ENCODE measurements at regions not wholly inside any gene's neighbourhood (a gene's known extent, or its start where the extent isn't known, plus 50 kb on each side); places are given as distances from the start of the nearest gene placed in this dataset.

DNA sequence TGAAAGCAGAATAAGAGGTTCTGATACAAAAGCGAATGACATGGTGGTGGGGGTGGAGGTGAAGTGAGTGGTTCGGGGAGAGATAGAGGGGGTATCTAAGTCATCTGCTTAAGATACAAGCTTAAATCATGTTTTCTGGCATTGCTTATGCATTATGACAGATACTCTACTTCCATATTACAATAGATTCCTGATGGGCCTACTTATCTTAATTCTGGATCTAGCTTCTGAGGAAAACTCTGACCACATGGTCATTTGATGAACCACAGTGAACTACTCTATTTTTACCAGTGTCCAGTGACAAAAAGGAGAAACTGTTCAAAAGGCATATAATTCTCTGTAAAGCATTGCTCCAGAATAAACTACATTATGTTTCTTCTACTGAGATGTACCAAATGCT, 673.7 kb upstream of the CCDC54 start:
- no peak for DNase-seq

DNA sequence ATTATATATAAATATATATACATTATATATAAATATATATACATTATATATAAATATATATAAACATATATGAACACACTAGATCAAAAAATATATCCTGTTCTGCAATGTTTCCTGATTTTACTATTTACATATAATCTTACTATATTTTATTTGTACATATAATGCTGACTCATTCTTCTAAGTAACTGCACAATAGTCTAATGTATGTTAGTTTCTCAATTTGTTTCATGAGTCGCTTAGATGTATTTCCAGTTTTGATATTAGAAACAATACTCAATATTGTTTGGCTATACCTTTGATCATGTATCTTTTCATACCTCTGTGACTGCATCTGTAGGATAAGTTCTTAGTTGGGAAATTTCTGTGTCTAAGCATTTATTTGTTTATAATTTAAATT, 669.9 kb upstream of the CCDC54 start:
- no peak for DNase-seq

DNA sequence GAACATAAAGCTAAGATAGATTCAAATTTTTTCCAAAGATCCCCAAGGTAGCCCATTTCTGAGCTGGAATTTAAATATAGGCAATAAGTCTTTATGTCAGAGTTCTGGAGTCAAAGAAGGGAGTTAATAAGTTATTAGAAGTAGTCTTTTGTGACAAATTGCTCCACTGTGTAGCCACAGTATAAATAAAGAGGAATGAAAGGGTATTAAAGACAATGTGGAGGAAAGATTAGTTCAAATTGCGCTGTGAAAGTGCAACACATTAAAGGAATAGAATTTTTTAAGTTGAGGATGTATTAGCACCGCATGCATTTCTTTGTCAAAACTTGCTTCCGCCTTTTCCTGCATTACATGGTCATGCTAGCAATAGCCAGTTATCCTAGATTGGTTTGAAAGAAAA, 666.6 kb upstream of the CCDC54 start:
- DNase-seq = no peak

DNA sequence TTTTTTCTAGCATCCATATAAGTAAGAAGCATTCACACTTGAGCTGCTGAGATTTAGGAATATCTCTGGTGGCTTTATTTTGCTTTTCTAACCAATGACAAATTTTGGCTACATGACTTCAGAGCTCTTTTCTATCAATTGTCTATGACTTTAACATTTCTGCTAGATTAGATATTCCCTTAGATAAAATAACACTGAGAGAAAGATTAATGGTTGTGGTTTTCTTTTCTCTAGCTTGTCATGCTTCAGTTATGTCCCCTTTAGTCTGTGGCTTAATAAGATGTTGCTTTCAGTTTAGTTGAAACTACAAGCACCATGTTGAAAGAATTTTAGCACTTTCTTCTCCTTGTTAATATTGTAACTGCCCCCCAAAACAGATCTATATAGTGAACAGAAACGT, 665.6 kb upstream of the CCDC54 start:
- DNase-seq = no peak

DNA sequence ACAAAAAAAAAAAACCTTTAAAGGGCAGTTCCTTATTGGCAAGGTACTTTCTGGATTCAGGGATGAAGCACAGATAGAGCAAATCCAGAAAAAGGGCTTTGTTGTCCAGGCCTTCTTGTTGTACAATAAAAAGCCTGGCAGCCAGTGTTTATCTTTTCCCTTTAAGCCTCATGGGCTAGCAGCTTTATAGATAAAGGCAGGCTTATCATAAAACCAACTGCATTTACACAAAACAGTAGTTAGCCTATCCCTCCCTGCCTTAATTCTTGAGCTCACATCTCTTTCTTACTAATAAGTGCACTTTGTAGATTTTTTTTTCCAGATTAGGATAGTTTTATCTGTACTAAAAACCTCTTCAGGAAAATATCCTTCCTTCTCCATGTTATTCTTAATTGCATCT, 662.8 kb upstream of the CCDC54 start:
- no peak for DNase-seq

DNA sequence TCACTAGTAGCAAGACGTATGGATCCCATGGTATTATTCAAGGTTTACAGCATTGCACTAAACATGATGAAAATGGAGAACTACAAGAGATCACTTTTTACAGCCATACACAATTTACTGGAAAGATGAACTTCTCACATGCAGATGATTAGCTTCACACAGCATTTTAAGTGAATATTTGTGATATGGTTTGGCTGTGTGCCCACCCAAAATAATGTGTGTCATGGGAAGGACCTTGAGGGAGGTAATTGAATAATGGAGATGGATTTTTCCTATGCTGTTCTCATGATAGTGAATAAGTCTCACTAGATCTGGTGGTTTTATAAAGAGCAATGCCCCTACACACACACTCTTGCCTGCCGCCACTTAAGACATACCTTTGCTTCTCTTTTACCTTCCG, 662.0 kb upstream of the CCDC54 start:
- DNase-seq = no peak

DNA sequence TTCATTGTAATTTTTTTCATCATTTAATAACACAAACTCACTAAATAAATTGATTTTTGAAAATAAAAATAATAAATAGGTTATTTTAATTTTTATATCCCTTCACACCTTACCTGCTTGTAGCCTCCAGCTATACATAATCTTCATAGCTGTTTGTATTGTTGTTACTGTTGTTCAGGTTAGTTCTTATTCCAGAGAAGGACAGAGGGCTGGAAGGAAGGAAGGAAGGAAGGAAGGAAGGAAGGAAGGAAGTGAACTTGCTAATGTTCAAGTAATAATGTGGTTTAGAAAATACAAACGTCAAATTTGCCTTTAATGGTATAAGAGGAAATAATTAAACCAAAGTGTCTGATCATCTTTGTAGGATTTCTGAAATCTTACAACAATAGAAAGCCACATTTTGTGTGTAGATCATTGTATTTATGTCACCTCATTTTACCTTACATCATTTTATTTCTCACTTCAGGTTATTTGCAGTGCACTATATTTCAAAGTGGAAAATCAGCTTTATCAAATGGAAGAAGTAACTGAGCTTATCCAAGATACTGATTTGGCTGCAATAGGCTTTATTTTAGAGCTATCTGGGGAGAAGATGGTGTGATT, 660.0 kb upstream of the CCDC54 start:
- no peak for DNase-seq

DNA sequence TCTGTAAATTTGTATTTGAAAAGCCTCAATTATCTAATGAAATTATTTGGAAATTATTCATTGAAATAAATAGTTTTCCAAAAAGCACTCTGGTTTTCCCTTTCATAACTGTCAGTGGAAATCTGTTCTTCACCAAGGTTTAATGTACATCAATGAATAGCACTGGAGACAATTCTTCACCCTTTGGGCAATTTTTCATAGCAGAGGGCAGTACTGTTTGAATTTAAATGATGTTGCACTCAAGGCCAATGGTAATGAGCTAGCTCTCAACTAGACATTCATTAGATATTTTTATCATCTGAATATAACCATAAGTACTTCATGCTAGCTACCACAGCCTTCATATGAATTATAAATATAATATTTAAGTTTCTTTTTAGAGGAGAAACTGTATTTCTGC, 658.2 kb upstream of the CCDC54 start:
- no peak for DNase-seq

DNA sequence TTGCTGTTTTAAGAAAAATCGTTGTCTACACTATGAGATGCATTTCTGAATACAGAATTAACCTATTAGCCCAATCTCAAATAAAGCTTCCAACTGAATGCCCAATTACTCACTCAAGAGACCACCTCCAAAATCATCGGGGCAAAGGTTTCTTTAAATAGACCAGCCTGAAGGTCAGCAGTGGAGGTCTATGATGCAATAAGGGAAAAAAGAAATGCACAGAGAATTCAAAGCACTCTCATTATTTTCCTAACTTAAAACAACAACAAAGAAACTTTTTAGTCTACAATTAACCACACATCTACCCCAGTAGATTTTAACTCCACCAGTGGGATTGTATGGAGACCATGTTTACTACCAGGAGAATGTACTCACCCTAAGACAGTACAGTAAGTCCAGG, 657.7 kb upstream of the CCDC54 start:
- no peak for DNase-seq

DNA sequence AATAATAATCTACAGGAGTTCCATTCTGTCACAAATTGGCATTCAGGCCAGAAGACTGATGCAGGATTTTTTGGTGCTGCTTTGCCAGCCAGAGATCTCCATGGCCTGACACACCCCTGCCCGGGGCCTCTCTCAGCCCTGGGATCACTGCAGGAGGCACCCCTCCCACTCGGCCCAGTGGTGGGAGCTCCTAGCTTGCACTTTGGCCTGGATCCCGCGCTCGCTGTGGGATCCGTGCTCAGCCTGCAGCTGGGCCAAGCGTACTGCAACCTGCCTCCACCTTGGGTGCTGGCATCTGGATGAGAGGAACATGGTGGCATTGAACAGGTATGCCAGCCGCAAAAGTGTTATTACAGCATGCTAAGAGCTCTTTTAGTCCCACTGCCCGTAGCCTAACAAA, 656.7 kb upstream of the CCDC54 start:
- no peak for DNase-seq

DNA sequence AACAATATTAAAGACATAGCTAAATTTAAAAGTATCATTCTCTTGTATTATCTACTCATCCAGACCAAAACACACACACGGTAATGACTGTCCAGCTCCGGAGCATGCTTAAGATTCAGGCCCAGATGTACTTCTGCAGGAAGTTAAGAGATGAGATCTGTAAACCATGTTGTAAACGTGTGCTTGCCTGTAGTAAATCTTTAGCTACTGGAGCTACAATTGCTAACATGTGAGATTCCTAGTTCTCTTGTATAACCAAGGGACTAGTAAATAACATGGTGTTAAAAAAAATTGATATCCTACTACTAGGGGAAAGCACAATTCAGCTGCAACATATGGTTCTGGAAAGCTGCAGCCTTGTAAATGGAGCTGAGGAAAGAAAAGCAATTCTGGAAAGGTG, 651.7 kb upstream of the CCDC54 start:
- DNase-seq = no peak

DNA sequence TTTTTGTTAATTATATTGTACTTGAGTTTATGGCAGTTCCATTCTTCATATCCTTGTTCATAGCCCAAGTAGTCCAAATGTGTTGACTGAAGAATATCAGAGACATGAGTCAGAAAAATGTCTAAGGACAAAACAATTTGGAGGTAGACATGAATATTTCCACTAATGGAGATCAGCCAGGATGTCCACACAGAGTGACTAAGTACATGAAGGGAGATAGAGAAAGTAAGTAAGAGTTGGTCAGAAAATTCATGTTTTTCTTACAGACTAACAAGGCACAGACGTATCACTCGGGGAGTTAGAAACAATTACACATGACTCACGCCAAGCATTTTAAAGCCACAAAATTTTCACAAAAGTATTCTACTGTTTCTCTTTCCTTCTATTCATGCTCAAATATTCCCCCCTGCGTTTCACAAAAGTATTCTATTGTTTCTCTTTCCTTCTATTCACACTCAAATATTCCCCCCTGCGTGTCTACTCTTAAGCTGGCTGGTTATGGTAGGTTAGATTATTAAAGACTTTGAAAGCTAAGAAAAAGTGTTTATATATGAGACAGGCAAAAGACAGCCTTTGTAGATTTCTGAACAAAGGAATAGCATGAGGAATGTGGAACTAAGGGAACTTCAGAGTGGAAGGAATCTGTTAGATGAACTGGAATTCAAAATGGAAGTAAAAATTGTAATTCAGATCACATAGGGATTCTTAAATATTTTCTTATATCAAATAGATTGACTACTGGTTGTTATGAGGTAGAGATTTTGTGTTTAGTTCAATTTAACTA, 648.7 kb upstream of the CCDC54 start:
- DNase-seq = no peak

DNA sequence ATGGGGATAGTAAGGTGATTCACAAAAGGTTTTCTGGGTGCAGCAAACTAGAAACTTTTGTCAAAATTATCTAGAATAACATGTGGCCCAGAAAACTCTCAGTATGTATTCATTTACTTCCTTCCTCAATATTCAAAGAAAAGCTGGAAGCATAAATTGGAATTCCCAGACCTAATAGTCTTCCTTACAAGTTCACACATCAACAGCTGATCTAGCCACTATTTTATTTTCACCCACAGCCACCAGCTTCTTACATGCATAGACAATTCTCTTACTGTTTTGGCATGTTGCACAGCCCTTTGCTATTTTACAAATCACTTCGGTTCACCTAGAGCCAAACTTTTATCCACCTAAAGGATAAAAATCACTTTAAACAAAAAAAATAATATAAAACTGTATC, 647.8 kb upstream of the CCDC54 start:
- no peak for DNase-seq

DNA sequence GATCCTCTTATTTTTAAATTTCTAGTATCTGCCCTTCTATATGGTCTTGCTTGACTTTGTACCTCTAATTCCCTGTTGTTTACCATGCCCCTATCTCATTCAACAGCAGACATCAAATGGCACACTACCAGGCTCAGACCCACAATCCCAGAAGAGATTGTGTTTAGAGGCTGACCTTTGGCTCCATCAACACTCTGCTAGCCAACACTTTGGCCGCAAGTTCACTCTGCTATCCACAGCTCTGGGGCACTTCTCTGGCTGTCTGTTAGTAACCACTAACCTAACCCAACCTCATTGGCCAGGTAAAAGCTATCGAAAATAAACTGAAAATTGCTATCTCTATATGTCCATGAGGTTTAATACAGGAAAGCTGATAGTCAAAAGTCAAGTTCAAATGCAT, 646.0 kb upstream of the CCDC54 start:
- no peak for DNase-seq

DNA sequence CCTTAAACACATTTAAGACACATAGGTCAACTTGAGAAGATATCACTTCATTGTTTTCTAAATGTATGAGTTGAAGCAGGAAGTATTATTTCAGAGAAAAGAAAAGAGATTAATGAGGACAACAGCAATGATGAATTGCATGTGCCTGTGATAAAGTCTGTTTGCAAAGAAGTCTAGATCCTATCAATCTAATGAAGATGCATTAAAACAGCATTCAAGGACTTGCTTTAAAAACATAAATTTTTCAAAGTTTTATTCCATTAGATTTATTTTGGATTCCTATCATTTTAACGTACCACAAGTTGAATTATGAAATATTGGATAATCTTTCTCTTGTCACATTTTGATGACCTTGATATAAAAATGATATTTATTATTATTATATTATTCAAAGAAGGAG, 642.5 kb upstream of the CCDC54 start:
- no peak for DNase-seq

DNA sequence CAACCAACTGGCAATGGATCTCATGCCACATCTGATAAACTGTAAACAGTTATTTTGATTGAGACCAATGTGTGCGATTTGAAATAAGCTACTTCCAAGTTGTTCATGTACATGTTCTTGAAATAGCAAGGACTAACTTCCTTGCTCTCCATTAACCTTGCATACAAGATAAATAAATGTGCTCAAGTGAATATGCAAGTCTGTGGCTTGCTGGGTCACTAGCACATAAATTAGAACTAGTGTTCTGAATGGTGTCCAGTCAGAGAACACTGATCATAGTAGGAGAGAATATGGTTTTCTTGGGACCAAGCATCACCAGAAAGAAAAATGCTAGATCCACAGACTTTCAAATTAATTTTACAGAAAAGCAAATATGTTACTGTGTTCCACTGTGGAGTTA, 640.0 kb upstream of the CCDC54 start:
- no peak for DNase-seq

DNA sequence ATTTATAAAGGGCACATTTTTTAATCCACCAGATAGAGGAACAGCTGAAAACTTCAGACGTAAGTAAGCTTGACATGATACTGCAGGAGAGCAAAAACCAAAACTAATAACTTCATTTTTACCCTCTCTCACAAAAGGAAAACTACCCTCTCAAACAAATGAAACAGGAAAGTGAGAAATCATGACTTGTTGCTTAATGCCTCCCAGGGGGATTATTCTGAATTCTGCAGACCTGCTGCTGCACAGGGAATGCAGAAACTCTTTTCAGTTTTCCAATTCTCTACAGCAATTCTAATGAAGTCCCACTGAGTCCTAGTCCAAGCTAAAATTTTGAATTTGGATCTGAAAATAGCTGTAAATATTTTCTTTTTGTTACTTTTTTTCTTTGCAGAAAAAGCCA, 637.1 kb upstream of the CCDC54 start:
- no peak for DNase-seq

DNA sequence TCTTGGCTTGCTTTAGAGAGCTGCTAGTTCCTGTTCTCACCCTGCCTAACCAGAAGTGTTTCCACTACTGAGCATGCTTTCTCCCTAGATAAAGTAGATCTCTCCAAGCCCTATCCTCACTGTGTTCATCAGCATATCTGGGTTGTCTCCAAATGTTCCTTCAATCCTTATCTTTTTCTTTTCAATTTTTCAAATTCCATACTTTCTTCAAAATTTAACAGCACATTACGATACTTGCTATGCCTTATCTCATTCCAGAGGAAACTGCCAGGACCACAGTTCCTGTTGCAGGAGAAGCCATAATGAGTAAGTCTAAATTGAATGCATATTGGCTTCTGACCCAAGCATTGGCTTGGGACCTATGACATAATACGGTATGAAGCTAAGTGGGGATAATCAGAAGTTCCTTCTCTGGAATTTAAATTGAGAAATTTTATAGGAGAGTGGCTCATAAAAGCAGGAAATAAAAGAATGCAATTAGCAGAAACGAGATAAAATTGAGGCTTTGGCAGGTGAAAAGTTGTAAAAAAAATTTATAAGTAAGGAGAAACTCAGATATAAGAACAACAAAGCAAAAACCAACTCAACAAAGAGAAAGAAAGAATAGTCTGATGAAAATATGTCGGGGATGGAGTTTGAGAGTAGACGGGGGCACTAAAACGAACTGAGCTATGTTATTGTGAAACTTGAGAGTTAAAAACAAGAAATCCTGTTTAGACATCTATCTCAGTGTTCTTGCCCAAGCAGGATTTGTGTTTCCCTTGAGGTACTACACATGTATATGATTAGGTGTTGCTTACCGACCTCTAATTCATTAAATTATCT, 631.7 kb upstream of the CCDC54 start:
- DNase-seq = no peak

DNA sequence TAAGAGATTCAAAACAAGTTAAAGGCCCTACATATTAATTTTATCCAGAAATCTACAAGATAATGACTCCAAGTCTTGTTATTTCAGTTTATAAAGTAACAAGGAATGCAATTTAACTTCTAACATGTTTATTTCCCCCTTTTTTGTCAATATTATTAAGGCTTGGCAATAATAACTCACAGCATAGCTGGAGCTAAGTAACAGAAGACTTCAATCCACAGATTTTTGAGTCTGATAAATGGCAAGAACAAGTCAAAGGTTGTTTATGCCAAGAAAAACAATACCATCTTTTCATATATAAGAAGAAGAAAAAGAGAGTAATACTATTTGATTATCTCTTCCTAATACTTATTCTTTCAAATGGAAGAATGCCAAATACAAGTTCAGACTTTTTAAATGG, 631.0 kb upstream of the CCDC54 start:
- no peak for DNase-seq

DNA sequence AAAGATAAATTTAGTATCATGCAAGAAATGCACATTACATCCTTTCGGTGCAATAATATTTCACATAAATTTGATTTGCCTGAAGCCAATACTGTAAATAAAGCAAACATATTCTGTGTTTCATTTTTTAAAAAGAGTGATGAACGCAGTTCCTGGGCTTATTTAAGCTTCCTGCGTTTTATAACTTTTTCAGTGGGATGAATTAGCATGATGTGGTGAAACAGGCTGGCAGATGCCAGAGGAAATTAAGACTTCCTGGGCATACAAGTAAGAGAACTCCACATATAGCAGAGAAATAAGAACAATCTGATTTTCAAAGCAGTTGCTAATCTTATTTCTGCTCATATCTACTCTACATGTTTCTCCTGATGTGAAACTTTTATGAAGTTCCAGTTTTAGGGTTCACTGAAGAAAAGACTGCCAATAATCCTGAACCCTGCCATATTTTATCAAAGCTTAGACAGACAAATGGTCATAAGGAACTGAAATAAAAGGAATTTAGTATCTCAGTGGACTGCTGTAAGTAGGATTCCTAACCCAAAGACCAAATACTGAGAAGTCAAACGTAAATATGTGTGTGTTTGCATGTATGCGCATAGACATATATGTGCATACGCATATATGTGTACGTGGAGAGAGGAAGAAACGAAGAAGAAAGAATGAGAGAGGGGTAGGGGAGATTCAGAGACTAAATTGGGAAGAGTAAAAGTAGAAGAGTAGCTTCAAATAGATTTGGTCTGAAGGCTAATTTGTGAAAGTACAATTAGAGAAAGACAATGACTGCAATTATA, 628.6 kb upstream of the CCDC54 start:
- DNase-seq = no peak

DNA sequence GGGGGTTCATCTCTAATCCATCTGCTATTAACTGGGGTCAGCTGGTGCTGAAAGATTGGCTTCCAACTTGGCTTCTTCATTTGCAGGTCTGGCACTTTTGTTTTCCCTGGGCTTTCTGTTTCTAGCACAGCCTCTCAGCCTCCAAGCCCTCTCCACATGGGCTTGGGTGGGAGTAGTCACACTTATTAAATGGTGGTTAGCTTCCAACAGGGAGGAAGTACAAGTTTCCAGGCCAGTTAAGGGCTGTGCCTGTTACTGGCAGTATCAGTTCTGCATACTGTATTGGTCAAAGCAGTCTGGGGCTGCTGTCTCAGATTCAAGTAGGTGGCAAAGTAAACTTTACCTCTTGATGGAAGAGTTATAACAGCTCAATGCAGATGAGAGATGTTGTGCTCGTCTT, 627.1 kb upstream of the CCDC54 start:
- DNase-seq = no peak

DNA sequence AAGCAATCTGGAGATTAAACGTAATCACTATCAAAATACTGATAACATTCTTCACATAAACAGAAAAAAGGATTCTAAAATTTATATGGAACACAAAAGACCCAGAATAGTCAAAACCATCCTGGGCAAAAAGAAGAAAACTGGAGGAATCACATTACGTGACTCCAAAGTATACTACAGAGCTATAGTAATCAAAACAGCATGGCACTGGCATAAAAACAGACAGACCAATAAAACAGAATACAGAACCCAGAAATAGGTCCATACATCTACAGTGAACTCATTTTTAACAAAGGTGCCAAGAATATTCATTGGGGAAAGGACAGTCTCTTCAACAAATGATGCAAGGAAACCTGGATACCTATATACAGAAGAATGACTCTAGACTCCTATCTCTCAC, 621.9 kb upstream of the CCDC54 start:
- DNase-seq = no peak

DNA sequence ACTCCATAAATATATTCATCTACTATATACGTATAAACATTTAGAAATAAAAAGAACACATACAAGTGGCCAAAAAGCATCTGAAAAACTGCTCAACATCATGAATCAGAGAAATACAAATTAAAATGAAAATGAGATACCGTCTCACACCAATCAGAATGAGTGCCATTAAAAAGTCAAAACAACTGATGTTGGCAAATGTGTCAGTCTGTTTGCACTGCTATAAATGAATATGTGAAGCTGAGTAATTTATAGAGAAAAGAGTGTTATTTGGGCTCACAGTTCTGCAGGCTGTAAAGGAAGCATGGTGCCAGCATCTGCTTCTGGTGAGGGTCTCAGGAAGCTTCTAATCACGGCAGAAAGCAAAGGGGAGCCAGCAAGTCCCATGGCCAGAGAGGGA, 620.3 kb upstream of the CCDC54 start:
- no peak for DNase-seq
